Mucosa of descending colon (tissue), 3 donors: ENCODE measurements at regions not wholly inside any gene's neighbourhood (a gene's known extent, or its start where the extent isn't known, plus 50 kb on each side); places are given as distances from the start of the nearest gene placed in this dataset.

Experiments used
- ATAC-seq: fragments of 200-7000 bp; cut with Tn5 transposase; one replicate; pipeline ENCODE4 v1.9.1; 2020; ENCODE audit warnings: mild to moderate bottlenecking, moderate library complexity
- DNase-seq, 3 donors: peaks; one replicate each; pipeline ENCODE4 v3.0.0-alpha.2; 2020
- H3K36me3 ChIP-seq: fragments of 200-600 bp; one replicate; pipeline ENCODE4 v1.8.0; 2021; ENCODE audit warnings: low read depth, mild to moderate bottlenecking
- H3K4me1 ChIP-seq: fragments of 200-600 bp; one replicate; pipeline ENCODE4 v1.8.0; 2021; ENCODE audit warnings: low read depth, mild to moderate bottlenecking
- H3K4me3 ChIP-seq: fragments of 200-600 bp; one replicate; pipeline ENCODE4 v1.8.0; 2021; ENCODE audit warnings: mild to moderate bottlenecking
- H3K9me3 ChIP-seq: fragments of 200-600 bp; one replicate; pipeline ENCODE4 v1.8.0; 2021; ENCODE audit warnings: mild to moderate bottlenecking
- CTCF ChIP-seq: fragments of 200-600 bp; IDR thresholded peaks from one replicate; pipeline ENCODE4 v1.8.0; 2022; ENCODE audit warnings: antibody characterized with exemption, mild to moderate bottlenecking
- intact Hi-C, 2 donors: fragments of 100-400 bp; cut with DNase I in 1 of 2; cut with micrococcal nuclease in 1 of 2; formaldehyde crosslinking; loops; one replicate each; pipeline versions ENCODE4 v1.11.0 to v1.11.1; 2022; cut with DNase I, micrococcal nuclease
- donor health status: DM: no; HTN: no; CAD: no; lungs with moderate emphysema.
- donor health status: DM: no; HTN: no; CAD: no.
- donor health status: DM: no; HTN: yes; CAD: no.

GRCh38 chr3:147915057-147915456 lies 505.9 kb downstream of the ZIC1 start:
- H3K4me3 ChIP-seq = no peak overlapping the region
- DNase-seq (no peak), ATAC-seq (no peak)
- no peaks in the 10 kb centered on the region for H3K9me3 ChIP-seq
- H3K36me3 ChIP-seq = no peaks in the 10 kb centered on the region
- H3K4me1 ChIP-seq = no peaks in the 10 kb centered on the region
- TF ChIP-seq CTCF = no peak
- intact Hi-C loops = no loop called here

GRCh38 chr3:147919496-147919895 lies 510.3 kb downstream of the ZIC1 start:
- Histone ChIP-seq H3K9me3 (no peaks in the 10 kb centered on the region), H3K4me1 (no peaks in the 10 kb centered on the region), H3K4me3 (no peak overlapping the region), H3K36me3 (no peaks in the 10 kb centered on the region)
- intact Hi-C loops = no loop called here
- TF ChIP-seq CTCF = no peak
- ATAC-seq = no peak
- DNase-seq = no peak

DNA sequence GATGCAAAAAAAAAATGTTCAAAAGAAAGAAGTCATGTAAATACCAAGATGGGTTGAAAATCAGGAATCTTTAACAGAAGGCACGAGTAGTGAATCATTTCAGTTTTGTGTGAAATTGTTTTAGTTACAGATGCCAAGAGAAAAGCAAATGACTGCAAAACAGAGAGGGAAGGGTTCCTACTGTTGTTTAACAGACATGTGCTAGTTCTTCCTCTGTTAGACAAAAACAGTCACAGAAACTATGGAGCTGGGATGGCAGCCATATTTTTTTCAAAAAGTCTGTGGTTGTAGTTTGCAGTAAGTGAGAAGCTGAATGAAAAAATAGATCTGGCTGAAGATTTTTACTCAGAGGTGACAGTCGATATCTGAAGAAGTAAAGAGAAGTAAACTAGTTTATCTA lies 511.9 kb downstream of the ZIC1 start:
- no peak for TF ChIP-seq CTCF
- Histone ChIP-seq H3K9me3 (no peaks in the 10 kb centered on the region), H3K4me1 (no peaks in the 10 kb centered on the region), H3K36me3 (no peaks in the 10 kb centered on the region), H3K4me3 (no peak overlapping the region)
- DNase-seq = no peak
- intact Hi-C loops = no loop called here
- ATAC-seq = no peak

GRCh38 chr3:147924755-147925154 lies 515.6 kb downstream of the ZIC1 start:
- intact Hi-C loops = no loop called here
- no peak for TF ChIP-seq CTCF
- Histone ChIP-seq H3K9me3 (no peaks in the 10 kb centered on the region), H3K4me3 (no peak overlapping the region), H3K36me3 (no peaks in the 10 kb centered on the region), H3K4me1 (no peaks in the 10 kb centered on the region)
- ATAC-seq (no peak), DNase-seq (no peak)

DNA sequence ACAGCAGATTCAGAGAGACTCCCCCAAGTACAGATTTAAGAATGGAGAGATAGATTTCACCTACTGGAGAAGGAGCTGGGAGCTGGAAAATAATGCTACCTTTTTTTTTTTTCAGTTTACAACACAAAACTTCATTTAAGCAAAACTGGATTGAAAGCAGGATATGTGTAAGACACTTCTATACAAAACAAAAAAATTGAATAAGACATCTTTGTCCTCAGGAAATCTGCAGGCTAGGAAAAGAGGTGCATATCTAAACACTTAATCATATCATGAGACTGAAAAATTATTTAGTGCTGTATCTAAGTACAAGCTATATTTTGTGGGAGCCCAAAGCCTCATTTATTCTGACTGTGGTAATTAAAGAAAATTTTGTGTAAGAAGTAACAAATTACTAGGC lies 516.1 kb downstream of the ZIC1 start:
- no peaks in the 10 kb centered on the region for H3K9me3 ChIP-seq
- ATAC-seq = no peak

More for the DNA sequence above, 516.1 kb downstream of the ZIC1 start:
- Histone ChIP-seq H3K4me3 (no peak overlapping the region), H3K36me3 (no peaks in the 10 kb centered on the region), H3K4me1 (no peaks in the 10 kb centered on the region)
- no peak for DNase-seq
- intact Hi-C loops = no loop called here
- TF ChIP-seq CTCF = no peak
